ENCODE measurements at regions not wholly inside any gene's neighbourhood (a gene's known extent, or its start where the extent isn't known, plus 50 kb on each side); places are given as distances from the start of the nearest gene placed in this dataset.

GRCh38 chr12:89859508-89860220, 151.0 kb upstream of the ATP2B1 start:
- DNase-seq: no peak
- H2BK15ac ChIP-seq (ENCODE audit: low read depth, low read length): no peak overlapping the region
- H3K18ac ChIP-seq (ENCODE audit: insufficient read length, low read depth, low read length): no peak overlapping the region
- no peaks in the 10 kb centered on the region for H3K79me2 ChIP-seq (ENCODE audit: insufficient read depth, low read length)
- no peak overlapping the region for H3K4ac ChIP-seq (ENCODE audit: low read depth, low read length)
- H3K27ac ChIP-seq (ENCODE audit: insufficient read length, low read depth, low read length): no peak overlapping the region
- H3K9me3 ChIP-seq (ENCODE audit: control insufficient read depth, low read depth, low read length): no peaks in the 10 kb centered on the region
- H3K4me1 Mint-ChIP-seq: peaks cover 17 to 22% of the 10 kb centered on the region in 2 experiments
- no peak overlapping the region for H2BK5ac ChIP-seq (ENCODE audit: insufficient read length, low read length)
- H3K56ac ChIP-seq (ENCODE audit: insufficient read length, low read depth, low read length): no peak overlapping the region
- no peaks in the 10 kb centered on the region for H3K79me1 ChIP-seq (ENCODE audit: insufficient read depth, low read depth, low read length, poor library complexity, severe bottlenecking)
- no peak overlapping the region for H2BK120ac ChIP-seq (ENCODE audit: low read depth, low read length, poor library complexity, severe bottlenecking)
- peaks cover 0 to 3% of the 10 kb centered on the region in 2 experiments; a peak in 1 of 5 replicates for H3K9me3 Mint-ChIP-seq
- H3T11ph ChIP-seq (ENCODE audit: low read length): no peak overlapping the region
- H2BK12ac ChIP-seq (ENCODE audit: insufficient read length, low read depth, low read length): no peak overlapping the region
- H4K5ac ChIP-seq (ENCODE audit: insufficient read length, low read depth, low read length): no peak overlapping the region
- no peak overlapping the region for H3K23ac ChIP-seq (ENCODE audit: insufficient read length, low read depth, low read length)
- H3K27me3 Mint-ChIP-seq (ENCODE audit: low read depth): peaks cover 6% of the 10 kb centered on the region
- no peak overlapping the region for H2AK5ac ChIP-seq (ENCODE audit: insufficient read length, low read length)
- H3K27ac Mint-ChIP-seq: no peak overlapping the region
- no peak overlapping the region for H4K8ac ChIP-seq (replicated peaks; ENCODE audit: insufficient read length, low read depth, low read length)
- H3K4me1 ChIP-seq (ENCODE audit: insufficient read depth, low read length): no peaks in the 10 kb centered on the region
- H3K14ac ChIP-seq (ENCODE audit: insufficient read depth, low read length): no peak overlapping the region
- no peak overlapping the region for H2AFZ ChIP-seq (ENCODE audit: low read length)
- H3K4me2 ChIP-seq (ENCODE audit: insufficient read depth, insufficient read length, low read length): no peak overlapping the region
- H2BK20ac ChIP-seq (ENCODE audit: low read depth, low read length, poor library complexity, severe bottlenecking): no peak overlapping the region
- no peaks in the 10 kb centered on the region; a peak in 1 of 7 replicates for H3K36me3 Mint-ChIP-seq (ENCODE audit: insufficient read depth in 1 of 3, low read depth in 3 of 3)
- H3K4me3 Mint-ChIP-seq: no peak overlapping the region
- no peak overlapping the region for H3K9ac ChIP-seq (ENCODE audit: extremely low read depth, insufficient read length, low read length)
- H3K23me2 ChIP-seq (ENCODE audit: insufficient read length, low read depth, low read length, poor library complexity, severe bottlenecking): no peaks in the 10 kb centered on the region
- no peak overlapping the region for H4K91ac ChIP-seq (ENCODE audit: insufficient read length, low read depth, low read length)
- no peaks in the 10 kb centered on the region for H4K20me1 ChIP-seq (ENCODE audit: control insufficient read depth, insufficient read depth, insufficient read length)
- no peak for TF ChIP-seq CTCF (conservative IDR thresholded peaks at IDR 0.05)
- WGBS (ENCODE audit: extremely low coverage, insufficient read length, low lambda C conversion rate): 100% methylated on average over 1 of the region's 1 CpG
- peaks cover 2% of the 10 kb centered on the region; the same call in 1 of the 2 replicates for H3K27me3 ChIP-seq (ENCODE audit: insufficient read depth, low read length)

Data from H9 (cell line).